NK-92 treated with Interleukin-12 subunit alpha and Interleukin-12 subunit beta, amount 100 ng/mL, for 24 hours (cell line): ENCODE measurements at regions not wholly inside any gene's neighbourhood (a gene's known extent, or its start where the extent isn't known, plus 50 kb on each side); places are given as distances from the start of the nearest gene placed in this dataset.
A peak's percentile ranks its signal among the peaks of the same experiment; 100 is the strongest.

ENCODE experiments used
- DNase-seq: peaks from one replicate; lab custom pipeline; 2025; lab: John Stamatoyannopoulos, UW

GRCh38 chr1:185645162-185645640 lies 89.0 kb upstream of the HMCN1 start:
- DNase-seq = no peak

GRCh38 chr1:185644531-185644930 lies 89.7 kb upstream of the HMCN1 start:
- peak; percentile 13 for DNase-seq

GRCh38 chr1:185636848-185637247 lies 97.3 kb upstream of the HMCN1 start:
- DNase-seq = no peak

- no peak for DNase-seq
These were observed 99.5 kb upstream of the HMCN1 start for GRCh38 chr1:185634704-185635103.

- DNase-seq = no peak
These were observed 101.3 kb upstream of the HMCN1 start for GRCh38 chr1:185632659-185633423.

GRCh38 chr1:185631843-185632242 lies 102.3 kb upstream of the HMCN1 start:
- no peak for DNase-seq

GRCh38 chr1:185627761-185628501 lies 106.3 kb upstream of the HMCN1 start:
- no peak for DNase-seq

GRCh38 chr1:185627171-185627570 lies 107.0 kb upstream of the HMCN1 start:
- DNase-seq = no peak

- no peak for DNase-seq
These were observed 107.8 kb upstream of the HMCN1 start for GRCh38 chr1:185626344-185626743.

- DNase-seq = no peak
These were observed 123.2 kb upstream of the HMCN1 start for GRCh38 chr1:185610954-185611353.

GRCh38 chr1:185608177-185608576 lies 126.0 kb upstream of the HMCN1 start:
- no peak for DNase-seq

GRCh38 chr1:185603158-185603557 lies 131.0 kb upstream of the HMCN1 start:
- no peak for DNase-seq

- DNase-seq = no peak
These were observed 133.0 kb upstream of the HMCN1 start for GRCh38 chr1:185601189-185601588.

- no peak for DNase-seq
These were observed 133.6 kb upstream of the HMCN1 start for GRCh38 chr1:185600641-185601040.

- no peak for DNase-seq
These were observed 135.9 kb upstream of the HMCN1 start for GRCh38 chr1:185598332-185598731.

- DNase-seq = peak; percentile 49
These were observed 138.1 kb upstream of the HMCN1 start for GRCh38 chr1:185595835-185596667.

- no peak for DNase-seq
These were observed 139.3 kb upstream of the HMCN1 start for GRCh38 chr1:185594786-185595410.

GRCh38 chr1:185593271-185593670 lies 140.9 kb upstream of the HMCN1 start:
- no peak for DNase-seq

GRCh38 chr1:185585770-185586169 lies 148.4 kb upstream of the HMCN1 start:
- no peak for DNase-seq

GRCh38 chr1:185581961-185582725 lies 152.0 kb upstream of the HMCN1 start:
- no peak for DNase-seq

GRCh38 chr1:185581020-185581419 lies 153.2 kb upstream of the HMCN1 start:
- no peak for DNase-seq
